Panc1 (cell line): ENCODE measurements at regions not wholly inside any gene's neighbourhood (a gene's known extent, or its start where the extent isn't known, plus 50 kb on each side); places are given as distances from the start of the nearest gene placed in this dataset.

Experiments
- TF ChIP-seq, protein P1 (sequence below), 2 experiments: IDR thresholded peaks; 2 replicates each; pipeline ENCODE4 v1.6.1; 2011 to 2012; ENCODE audit warnings: low read depth in 2 of 2, control low read depth in 1 of 2, low read length in 1 of 2, mild to moderate bottlenecking in 1 of 2, moderate library complexity in 1 of 2; ENCODE audit not compliant: insufficient read depth in 1 of 2
- TF ChIP-seq, protein P2 (sequence below): fragments of 450-650 bp; IDR thresholded peaks from 2 replicates; pipeline ENCODE4 v1.5.1; 2017; ENCODE audit warnings: mild to moderate bottlenecking

DNA sequence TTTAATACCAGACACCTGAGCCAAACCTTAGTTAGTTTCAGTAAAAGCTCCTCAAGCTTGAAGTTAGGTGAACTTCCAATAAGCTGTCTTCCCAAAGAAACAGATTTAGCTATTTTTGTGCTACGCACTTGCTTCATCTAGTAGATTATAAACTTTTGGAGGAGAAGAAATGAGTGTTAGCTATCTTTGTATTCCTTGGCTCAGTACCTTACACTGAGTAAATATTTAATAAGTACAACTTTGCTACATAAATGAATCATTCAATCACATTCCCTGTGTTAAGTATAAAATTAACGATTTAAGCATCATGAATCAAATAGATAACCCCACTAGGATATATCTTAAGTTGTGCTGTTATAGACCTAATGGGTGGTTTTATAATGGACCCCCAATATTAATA lies 307.0 kb downstream of the PCNX1 start:
- TF ChIP-seq, protein P1, sequence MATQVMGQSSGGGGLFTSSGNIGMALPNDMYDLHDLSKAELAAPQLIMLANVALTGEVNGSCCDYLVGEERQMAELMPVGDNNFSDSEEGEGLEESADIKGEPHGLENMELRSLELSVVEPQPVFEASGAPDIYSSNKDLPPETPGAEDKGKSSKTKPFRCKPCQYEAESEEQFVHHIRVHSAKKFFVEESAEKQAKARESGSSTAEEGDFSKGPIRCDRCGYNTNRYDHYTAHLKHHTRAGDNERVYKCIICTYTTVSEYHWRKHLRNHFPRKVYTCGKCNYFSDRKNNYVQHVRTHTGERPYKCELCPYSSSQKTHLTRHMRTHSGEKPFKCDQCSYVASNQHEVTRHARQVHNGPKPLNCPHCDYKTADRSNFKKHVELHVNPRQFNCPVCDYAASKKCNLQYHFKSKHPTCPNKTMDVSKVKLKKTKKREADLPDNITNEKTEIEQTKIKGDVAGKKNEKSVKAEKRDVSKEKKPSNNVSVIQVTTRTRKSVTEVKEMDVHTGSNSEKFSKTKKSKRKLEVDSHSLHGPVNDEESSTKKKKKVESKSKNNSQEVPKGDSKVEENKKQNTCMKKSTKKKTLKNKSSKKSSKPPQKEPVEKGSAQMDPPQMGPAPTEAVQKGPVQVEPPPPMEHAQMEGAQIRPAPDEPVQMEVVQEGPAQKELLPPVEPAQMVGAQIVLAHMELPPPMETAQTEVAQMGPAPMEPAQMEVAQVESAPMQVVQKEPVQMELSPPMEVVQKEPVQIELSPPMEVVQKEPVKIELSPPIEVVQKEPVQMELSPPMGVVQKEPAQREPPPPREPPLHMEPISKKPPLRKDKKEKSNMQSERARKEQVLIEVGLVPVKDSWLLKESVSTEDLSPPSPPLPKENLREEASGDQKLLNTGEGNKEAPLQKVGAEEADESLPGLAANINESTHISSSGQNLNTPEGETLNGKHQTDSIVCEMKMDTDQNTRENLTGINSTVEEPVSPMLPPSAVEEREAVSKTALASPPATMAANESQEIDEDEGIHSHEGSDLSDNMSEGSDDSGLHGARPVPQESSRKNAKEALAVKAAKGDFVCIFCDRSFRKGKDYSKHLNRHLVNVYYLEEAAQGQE (IDR thresholded peaks at IDR 0.05; ENCODE audit: insufficient read depth in 1 of 2, low read depth in 2 of 2, low read length in 1 of 2), result no peak
- TF ChIP-seq, protein P2, sequence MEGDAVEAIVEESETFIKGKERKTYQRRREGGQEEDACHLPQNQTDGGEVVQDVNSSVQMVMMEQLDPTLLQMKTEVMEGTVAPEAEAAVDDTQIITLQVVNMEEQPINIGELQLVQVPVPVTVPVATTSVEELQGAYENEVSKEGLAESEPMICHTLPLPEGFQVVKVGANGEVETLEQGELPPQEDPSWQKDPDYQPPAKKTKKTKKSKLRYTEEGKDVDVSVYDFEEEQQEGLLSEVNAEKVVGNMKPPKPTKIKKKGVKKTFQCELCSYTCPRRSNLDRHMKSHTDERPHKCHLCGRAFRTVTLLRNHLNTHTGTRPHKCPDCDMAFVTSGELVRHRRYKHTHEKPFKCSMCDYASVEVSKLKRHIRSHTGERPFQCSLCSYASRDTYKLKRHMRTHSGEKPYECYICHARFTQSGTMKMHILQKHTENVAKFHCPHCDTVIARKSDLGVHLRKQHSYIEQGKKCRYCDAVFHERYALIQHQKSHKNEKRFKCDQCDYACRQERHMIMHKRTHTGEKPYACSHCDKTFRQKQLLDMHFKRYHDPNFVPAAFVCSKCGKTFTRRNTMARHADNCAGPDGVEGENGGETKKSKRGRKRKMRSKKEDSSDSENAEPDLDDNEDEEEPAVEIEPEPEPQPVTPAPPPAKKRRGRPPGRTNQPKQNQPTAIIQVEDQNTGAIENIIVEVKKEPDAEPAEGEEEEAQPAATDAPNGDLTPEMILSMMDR, result no peak
